ENCODE measurements at regions not wholly inside any gene's neighbourhood (a gene's known extent, or its start where the extent isn't known, plus 50 kb on each side); places are given as distances from the start of the nearest gene placed in this dataset.

GRCh38 chr7:98784216-98784785, 85.5 kb downstream of the TMEM130 start:
- no peaks in the 10 kb centered on the region for H3K79me2 ChIP-seq (ENCODE audit: insufficient read depth, low read length)
- ChIA-PET CTCF (no interaction called here), POLR2A (no interaction called here), RAD21 (ENCODE audit: low non-redundant PET in 1 of 2, low total read pairs in 2 of 2, uncharacterized antibody in 2 of 2, unreplicated experiment in 2 of 2) (no interaction called here)
- H3K36me3 ChIP-seq (ENCODE audit: control insufficient read depth in 1 of 2, insufficient read depth in 2 of 2, low read length in 2 of 2), result no peaks in the 10 kb centered on the region
- no peak overlapping the region for H2AFZ ChIP-seq (ENCODE audit: low read depth, low read length, poor library complexity, severe bottlenecking)
- peaks cover 19 to 29% of the 10 kb centered on the region in 2 experiments for H3K4me1 ChIP-seq (ENCODE audit: control insufficient read depth in 1 of 2, insufficient read depth in 2 of 2, low read length in 2 of 2)
- H3K27me3 ChIP-seq (ENCODE audit: insufficient read depth, low read length), result no peaks in the 10 kb centered on the region
- no peak for DNase-seq (ENCODE audit: low read depth, low spot score)
- ATAC-seq, result no peak
- no peak overlapping the region for H3K27ac ChIP-seq (ENCODE audit: low read depth, low read length)
- no peaks in the 10 kb centered on the region for H3K9me2 ChIP-seq (ENCODE audit: insufficient read depth)
- H3K9me3 ChIP-seq (ENCODE audit: control insufficient read depth in 1 of 2, insufficient read depth in 1 of 2, low read depth in 1 of 2, low read length in 2 of 2), result no peaks in the 10 kb centered on the region
- no peak overlapping the region for H3K4me3 ChIP-seq (replicated peaks in 1 of 2; ENCODE audit: low read depth in 1 of 2, low read length in 2 of 2)
- TF ChIP-seq ELF1 (IDR thresholded peaks at IDR 0.05; ENCODE audit: borderline replicate concordance, low read depth), result no peak
- TF ChIP-seq SIN3A (IDR thresholded peaks at IDR 0.05; ENCODE audit: low read depth), result no peak
- no peak for TF ChIP-seq POLR2A (IDR thresholded peaks at IDR 0.05; ENCODE audit: borderline replicate concordance, extremely low read depth, insufficient read depth, insufficient read length)
- TF ChIP-seq SP1 (IDR thresholded peaks at IDR 0.05; ENCODE audit: low read depth), result no peak
- TF ChIP-seq POLR2AphosphoS5 (IDR thresholded peaks at IDR 0.05; ENCODE audit: low read depth, low read length), result no peak
- no peak for TF ChIP-seq MAX (IDR thresholded peaks at IDR 0.05)
- no peak for TF ChIP-seq CEBPB (IDR thresholded peaks at IDR 0.05; ENCODE audit: low read depth)
- TF ChIP-seq, protein P1, sequence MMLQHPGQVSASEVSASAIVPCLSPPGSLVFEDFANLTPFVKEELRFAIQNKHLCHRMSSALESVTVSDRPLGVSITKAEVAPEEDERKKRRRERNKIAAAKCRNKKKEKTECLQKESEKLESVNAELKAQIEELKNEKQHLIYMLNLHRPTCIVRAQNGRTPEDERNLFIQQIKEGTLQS (IDR thresholded peaks at IDR 0.05), result no peak
- intact Hi-C loops (cut with micrococcal nuclease), result no loop called here
- no peaks in the 10 kb centered on the region for H4K20me1 ChIP-seq (ENCODE audit: insufficient read depth)
- BruUV-seq (replicated peaks), result no TSS peak
- no peak overlapping the region for H3K9ac ChIP-seq (ENCODE audit: low read length)
- no peak overlapping the region for H3K4me2 ChIP-seq (ENCODE audit: low read length)

- POLR2A ChIA-PET, result no interaction called here
- H3K9me2 ChIP-seq (ENCODE audit: insufficient read depth), result no peaks in the 10 kb centered on the region
- no peak overlapping the region for H3K4me3 ChIP-seq (replicated peaks in 1 of 2; ENCODE audit: low read depth in 1 of 2, low read length in 2 of 2)
- H3K27ac ChIP-seq (ENCODE audit: low read depth, low read length), result no peak overlapping the region
- no TSS peak for BruUV-seq (replicated peaks)
- CTCF ChIA-PET, result no interaction called here
- H3K4me1 ChIP-seq (ENCODE audit: control insufficient read depth in 1 of 2, insufficient read depth in 2 of 2, low read length in 2 of 2), result peaks cover 12 to 15% of the 10 kb centered on the region in 2 experiments
- no peaks in the 10 kb centered on the region for H3K36me3 ChIP-seq (ENCODE audit: control insufficient read depth in 1 of 2, insufficient read depth in 2 of 2, low read length in 2 of 2)
- RAD21 ChIA-PET (ENCODE audit: low non-redundant PET in 1 of 2, low total read pairs in 2 of 2, uncharacterized antibody in 2 of 2, unreplicated experiment in 2 of 2), result no interaction called here
- no peaks in the 10 kb centered on the region for H3K27me3 ChIP-seq (ENCODE audit: insufficient read depth, low read length)
- no peaks in the 10 kb centered on the region for H4K20me1 ChIP-seq (ENCODE audit: insufficient read depth)
- no peak overlapping the region for H3K4me2 ChIP-seq (ENCODE audit: low read length)
- H2AFZ ChIP-seq (ENCODE audit: low read depth, low read length, poor library complexity, severe bottlenecking), result no peak overlapping the region
- no peak overlapping the region for H3K9ac ChIP-seq (ENCODE audit: low read length)
- H3K79me2 ChIP-seq (ENCODE audit: insufficient read depth, low read length), result no peaks in the 10 kb centered on the region
- ATAC-seq (no peak), DNase-seq (ENCODE audit: low read depth, low spot score) (no peak)
- H3K9me3 ChIP-seq (ENCODE audit: control insufficient read depth in 1 of 2, insufficient read depth in 1 of 2, low read depth in 1 of 2, low read length in 2 of 2), result no peaks in the 10 kb centered on the region
- intact Hi-C loops (cut with micrococcal nuclease), result no loop called here
- TF ChIP-seq CEBPB (IDR thresholded peaks at IDR 0.05; ENCODE audit: low read depth) (no peak), EGR1 (IDR thresholded peaks at IDR 0.05; ENCODE audit: low read depth) (no peak)
- TF ChIP-seq, protein P2, sequence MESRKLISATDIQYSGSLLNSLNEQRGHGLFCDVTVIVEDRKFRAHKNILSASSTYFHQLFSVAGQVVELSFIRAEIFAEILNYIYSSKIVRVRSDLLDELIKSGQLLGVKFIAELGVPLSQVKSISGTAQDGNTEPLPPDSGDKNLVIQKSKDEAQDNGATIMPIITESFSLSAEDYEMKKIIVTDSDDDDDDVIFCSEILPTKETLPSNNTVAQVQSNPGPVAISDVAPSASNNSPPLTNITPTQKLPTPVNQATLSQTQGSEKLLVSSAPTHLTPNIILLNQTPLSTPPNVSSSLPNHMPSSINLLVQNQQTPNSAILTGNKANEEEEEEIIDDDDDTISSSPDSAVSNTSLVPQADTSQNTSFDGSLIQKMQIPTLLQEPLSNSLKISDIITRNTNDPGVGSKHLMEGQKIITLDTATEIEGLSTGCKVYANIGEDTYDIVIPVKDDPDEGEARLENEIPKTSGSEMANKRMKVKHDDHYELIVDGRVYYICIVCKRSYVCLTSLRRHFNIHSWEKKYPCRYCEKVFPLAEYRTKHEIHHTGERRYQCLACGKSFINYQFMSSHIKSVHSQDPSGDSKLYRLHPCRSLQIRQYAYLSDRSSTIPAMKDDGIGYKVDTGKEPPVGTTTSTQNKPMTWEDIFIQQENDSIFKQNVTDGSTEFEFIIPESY (IDR thresholded peaks at IDR 0.05; ENCODE audit: extremely low read depth, insufficient replicate concordance, low read length), result no peak
Measured at GRCh38 chr7:98785929-98786571, 83.8 kb downstream of the TMEM130 start.

All from HCT116 (cell line).